Endothelial cell of umbilical vein (primary cell): ENCODE measurements at regions not wholly inside any gene's neighbourhood (a gene's known extent, or its start where the extent isn't known, plus 50 kb on each side); places are given as distances from the start of the nearest gene placed in this dataset.
"Not testable (repeated sequence)": the region's sequence is repeated elsewhere in the genome, so short reads cannot be mapped to it uniquely, and the experiment has no call there.

Source experiments
- BruUV-seq: library from RNA; stranded (reverse); fragments of 400-500 nt; replicated peaks from 2 replicates; lab custom pipeline; 2021; lab: Mats Ljungman, UMichigan
- CTCF ChIA-PET: fragments of 300-600, 350-600 bp; sonication (Branson Sonifier 250); formaldehyde crosslinking; loops from one replicate; lab custom pipeline; 2021; ENCODE audit warnings: antibody characterized with exemption, inconsistent platforms; lab: Charles Lee
- POLR2A ChIA-PET: fragments of 300-600, 350-600 bp; sonication (Branson Sonifier 250); formaldehyde crosslinking; loops from one replicate; lab custom pipeline; 2021; ENCODE audit warnings: antibody characterized with exemption, inconsistent platforms; lab: Charles Lee
- DNase-seq: peaks from one replicate; pipeline ENCODE4 v3.0.0-alpha.2; 2011; ENCODE audit warnings: low read depth, low spot score
- FAIRE-seq: peaks from 2 replicates; lab custom pipeline; 2011; peaks lifted over from hg19 to GRCh38; lab: Jason Lieb, UNC
- H2AFZ ChIP-seq: 2 replicates; pipeline ENCODE4 v1.6.0; 2012; ENCODE audit warnings: low read depth, low read length, control low read depth, inconsistent platforms
- H3K27ac ChIP-seq: 2 replicates; pipeline ENCODE4 v1.5.1; 2011; ENCODE audit warnings: low read depth, mild to moderate bottlenecking, control low read depth, low read length, moderate library complexity; ENCODE audit not compliant: insufficient read depth
- H3K27me3 ChIP-seq, 2 experiments: 2 replicates each; pipeline versions ENCODE4 v1.6.0 to v1.6.1; 2011; ENCODE audit warnings: low read length in 2 of 2, mixed read lengths in 1 of 2; ENCODE audit not compliant: control insufficient read depth in 2 of 2, insufficient read depth in 2 of 2
- H3K36me3 ChIP-seq, 2 experiments: 2 replicates in 1 of 2; 3 replicates in 1 of 2; pipeline ENCODE4 v1.5.1; 2011; ENCODE audit warnings: low read length in 2 of 2, mild to moderate bottlenecking in 1 of 2, moderate library complexity in 1 of 2; ENCODE audit not compliant: control insufficient read depth in 2 of 2, insufficient read depth in 2 of 2; ENCODE audit errors: extremely low read depth in 1 of 2
- H3K4me1 ChIP-seq: 3 replicates; pipeline ENCODE4 v1.5.1; 2011; ENCODE audit warnings: mild to moderate bottlenecking, low read length; ENCODE audit not compliant: control insufficient read depth, insufficient read depth; ENCODE audit errors: extremely low read depth
- H3K4me2 ChIP-seq: 2 replicates; pipeline ENCODE4 v1.6.1; 2011; ENCODE audit warnings: low read length, control low read depth, mixed read lengths; ENCODE audit not compliant: insufficient read depth
- H3K4me3 ChIP-seq, 3 experiments: fragments of 200-600 bp in 1 of 3; sonication (generic), shearing (Covaris generic) in 1 of 3; replicated peaks in 1 of 3; 2 replicates each; pipeline ENCODE4 v1.5.1; 2011 to 2016; ENCODE audit warnings: control low read depth in 3 of 3, low read length in 3 of 3, mild to moderate bottlenecking in 2 of 3, inconsistent platforms in 1 of 3, low read depth in 1 of 3, moderate library complexity in 1 of 3; ENCODE audit not compliant: insufficient read depth in 1 of 3
- H3K79me2 ChIP-seq: 2 replicates; pipeline ENCODE4 v1.6.0; 2012; ENCODE audit warnings: low read length, inconsistent platforms; ENCODE audit not compliant: control insufficient read depth, insufficient read depth
- H3K9ac ChIP-seq: replicated peaks from 2 replicates; pipeline ENCODE3; 2011; ENCODE audit warnings: low read length, control low read depth; ENCODE audit not compliant: insufficient read depth; ENCODE audit errors: extremely low read depth
- H3K9me1 ChIP-seq: replicated peaks from 3 replicates; pipeline ENCODE4 v1.6.0; 2011; ENCODE audit warnings: mild to moderate bottlenecking, low read length; ENCODE audit not compliant: control insufficient read depth, insufficient read depth; ENCODE audit errors: extremely low read depth
- H3K9me3 ChIP-seq: replicated peaks from 2 replicates; pipeline ENCODE4 v1.5.1; 2012; ENCODE audit warnings: low read length, inconsistent platforms; ENCODE audit not compliant: control insufficient read depth, insufficient read depth
- H4K20me1 ChIP-seq: replicated peaks from 2 replicates; pipeline ENCODE3; 2011; ENCODE audit warnings: mild to moderate bottlenecking, low read length; ENCODE audit not compliant: control insufficient read depth, insufficient read depth; ENCODE audit errors: extremely low read depth
- EZH2 ChIP-seq: IDR thresholded peaks from 2 replicates; pipeline ENCODE4 v1.6.1; 2012; ENCODE audit warnings: borderline replicate concordance, low read depth, mild to moderate bottlenecking, moderate library complexity, low read length, inconsistent platforms; ENCODE audit not compliant: severe bottlenecking
- FOS ChIP-seq: IDR thresholded peaks from 2 replicates; pipeline ENCODE4 v1.6.1; 2011; ENCODE audit warnings: mild to moderate bottlenecking, low read length, moderate library complexity, borderline replicate concordance; ENCODE audit not compliant: insufficient read depth
- GATA2 ChIP-seq: IDR thresholded peaks from 2 replicates; pipeline ENCODE4 v1.7.0; 2011; ENCODE audit warnings: low read depth, mild to moderate bottlenecking, moderate library complexity, mixed read lengths, low read length; ENCODE audit not compliant: insufficient read length, insufficient read depth
- JUN ChIP-seq: IDR thresholded peaks from 2 replicates; pipeline ENCODE4 v1.6.1; 2011; ENCODE audit warnings: borderline replicate concordance, low read depth; ENCODE audit not compliant: insufficient read length, insufficient read depth
- MYC ChIP-seq: IDR thresholded peaks from one replicate; pipeline ENCODE4 v1.6.1; 2011; ENCODE audit warnings: mild to moderate bottlenecking, low read depth, low read length
- POLR2A ChIP-seq: IDR thresholded peaks from 2 replicates; pipeline ENCODE4 v1.6.1; 2012; ENCODE audit warnings: low read depth, mild to moderate bottlenecking, control low read depth, low read length
- POLR2AphosphoS5 ChIP-seq: IDR thresholded peaks from 2 replicates; pipeline ENCODE4 v1.6.1; 2012; ENCODE audit warnings: low read depth, mild to moderate bottlenecking, control low read depth, low read length, moderate library complexity; ENCODE audit not compliant: insufficient read depth
- dilution Hi-C: fragments of 300-500 bp; cut with MboI; formaldehyde crosslinking; loops from one replicate; pipeline ENCODE4 v1.15.0; 2019; ENCODE audit warnings: low sequenced_read_pairs; ENCODE audit not compliant: extremely low pct_ligation_motif_present
- intact Hi-C: fragments of 100-400 bp; cut with micrococcal nuclease; formaldehyde crosslinking; loops from one replicate; pipeline ENCODE4 v1.10.0; 2022
- TF ChIP-seq, protein P1 (sequence below): IDR thresholded peaks from 2 replicates; pipeline ENCODE4 v1.6.1; 2011; ENCODE audit not compliant: insufficient read depth, insufficient read length
- TF ChIP-seq, protein P2 (sequence below), 2 donors: IDR thresholded peaks; 1 replicate in 1 of 2; 2 replicates in 1 of 2; pipeline ENCODE4 v1.5.1; 2011; ENCODE audit warnings: low read length in 2 of 2, mild to moderate bottlenecking in 2 of 2, moderate library complexity in 2 of 2, control low read depth in 1 of 2, inconsistent platforms in 1 of 2, low read depth in 1 of 2; ENCODE audit not compliant: insufficient read depth in 1 of 2; ENCODE audit errors: extremely low read depth in 1 of 2

DNA sequence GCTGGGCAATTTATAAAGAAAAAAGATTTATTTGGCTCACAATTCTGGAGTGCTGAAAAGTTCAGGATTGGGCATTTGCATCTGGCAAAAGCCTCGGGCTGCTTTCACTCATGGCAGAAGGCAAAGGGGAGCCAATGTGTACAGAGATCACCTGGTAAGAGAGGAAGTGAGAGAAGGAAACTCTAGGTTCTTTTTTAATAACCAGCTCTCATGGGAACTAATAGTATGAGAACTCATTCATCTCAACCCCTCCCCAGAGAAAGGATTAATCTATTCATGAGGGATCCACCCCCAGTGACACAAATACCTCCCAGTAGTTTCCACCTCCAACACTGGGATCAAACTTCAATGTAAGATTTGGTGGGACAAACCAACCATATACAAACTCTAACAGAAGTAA is 129.0 kb downstream of the EVA1A start:
- H3K36me3 ChIP-seq, result no peaks in the 10 kb centered on the region
- dilution Hi-C loops, result no loop called here
- ChIA-PET POLR2A (no interaction called here), CTCF (no interaction called here)
- H2AFZ ChIP-seq, result no peak overlapping the region
- no peaks in the 10 kb centered on the region for H3K4me1 ChIP-seq
- no peak overlapping the region for H3K27ac ChIP-seq
- no peak overlapping the region for H3K4me2 ChIP-seq
- H3K9me3 ChIP-seq, result no peaks in the 10 kb centered on the region
- H3K4me3 ChIP-seq, result no peak overlapping the region
- FAIRE-seq, result no peak
- no peak for DNase-seq
- H4K20me1 ChIP-seq, result no peaks in the 10 kb centered on the region
- no TSS peak for BruUV-seq
- H3K9ac ChIP-seq, result no peak overlapping the region
- no peaks in the 10 kb centered on the region for H3K9me1 ChIP-seq
- H3K27me3 ChIP-seq, result peaks cover 0 to 3% of the 10 kb centered on the region in 2 experiments
- intact Hi-C loops, result no loop called here
- H3K79me2 ChIP-seq, result no peaks in the 10 kb centered on the region
- TF ChIP-seq, protein P1, sequence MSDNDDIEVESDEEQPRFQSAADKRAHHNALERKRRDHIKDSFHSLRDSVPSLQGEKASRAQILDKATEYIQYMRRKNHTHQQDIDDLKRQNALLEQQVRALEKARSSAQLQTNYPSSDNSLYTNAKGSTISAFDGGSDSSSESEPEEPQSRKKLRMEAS, result no peak
- no peak for TF ChIP-seq GATA2
- TF ChIP-seq MYC, result no peak
- TF ChIP-seq FOS, result no peak
- no peak for TF ChIP-seq POLR2A

DNA sequence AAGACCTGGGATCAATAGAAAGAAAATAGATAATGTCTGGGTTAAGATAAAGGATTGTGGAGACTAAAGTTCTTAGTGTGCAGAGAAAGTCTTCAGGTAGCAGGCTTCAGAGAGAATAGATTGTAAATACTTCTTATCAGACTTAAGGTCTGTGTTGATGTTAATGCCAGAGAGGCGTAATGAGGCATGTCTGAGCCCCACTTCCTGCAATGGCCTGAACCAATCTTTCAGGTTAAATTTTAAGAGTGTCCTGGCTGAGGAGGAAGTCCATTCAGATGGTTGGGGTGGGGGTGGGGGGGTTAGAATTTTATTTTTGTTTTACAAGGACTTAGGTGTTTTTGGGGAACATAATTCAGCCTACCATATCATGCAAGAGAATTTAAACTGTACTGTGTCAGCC is 129.5 kb downstream of the EVA1A start:
- TF ChIP-seq FOS, result no peak
- no peak for TF ChIP-seq EZH2
- TF ChIP-seq GATA2, result no peak
- TF ChIP-seq MYC, result no peak
- no peak for TF ChIP-seq POLR2AphosphoS5
- TF ChIP-seq, protein P2, sequence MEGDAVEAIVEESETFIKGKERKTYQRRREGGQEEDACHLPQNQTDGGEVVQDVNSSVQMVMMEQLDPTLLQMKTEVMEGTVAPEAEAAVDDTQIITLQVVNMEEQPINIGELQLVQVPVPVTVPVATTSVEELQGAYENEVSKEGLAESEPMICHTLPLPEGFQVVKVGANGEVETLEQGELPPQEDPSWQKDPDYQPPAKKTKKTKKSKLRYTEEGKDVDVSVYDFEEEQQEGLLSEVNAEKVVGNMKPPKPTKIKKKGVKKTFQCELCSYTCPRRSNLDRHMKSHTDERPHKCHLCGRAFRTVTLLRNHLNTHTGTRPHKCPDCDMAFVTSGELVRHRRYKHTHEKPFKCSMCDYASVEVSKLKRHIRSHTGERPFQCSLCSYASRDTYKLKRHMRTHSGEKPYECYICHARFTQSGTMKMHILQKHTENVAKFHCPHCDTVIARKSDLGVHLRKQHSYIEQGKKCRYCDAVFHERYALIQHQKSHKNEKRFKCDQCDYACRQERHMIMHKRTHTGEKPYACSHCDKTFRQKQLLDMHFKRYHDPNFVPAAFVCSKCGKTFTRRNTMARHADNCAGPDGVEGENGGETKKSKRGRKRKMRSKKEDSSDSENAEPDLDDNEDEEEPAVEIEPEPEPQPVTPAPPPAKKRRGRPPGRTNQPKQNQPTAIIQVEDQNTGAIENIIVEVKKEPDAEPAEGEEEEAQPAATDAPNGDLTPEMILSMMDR (IDR thresholded peaks at IDR 0.05; ENCODE audit: extremely low read depth in 1 of 2, insufficient read depth in 1 of 2, low read depth in 1 of 2, low read length in 2 of 2), result no peak
- TF ChIP-seq, protein P1, result no peak
- no peak for TF ChIP-seq POLR2A
- no peak for TF ChIP-seq JUN
- Histone ChIP-seq H3K9ac (no peak overlapping the region), H3K27ac (no peak overlapping the region), H2AFZ (no peak overlapping the region), H3K79me2 (no peaks in the 10 kb centered on the region), H3K4me3 (no peak overlapping the region), H3K36me3 (no peaks in the 10 kb centered on the region), H3K9me1 (no peaks in the 10 kb centered on the region), H3K4me2 (no peak overlapping the region), H3K27me3 (peaks cover 0 to 3% of the 10 kb centered on the region in 2 experiments), H3K4me1 (no peaks in the 10 kb centered on the region), H4K20me1 (no peaks in the 10 kb centered on the region), H3K9me3 (no peaks in the 10 kb centered on the region)
- intact Hi-C loops (no loop called here), dilution Hi-C loops (no loop called here)
- ChIA-PET CTCF (no interaction called here), POLR2A (no interaction called here)
- no peak for FAIRE-seq
- no TSS peak for BruUV-seq
- no peak for DNase-seq

- DNase-seq, H3K9me1 ChIP-seq, H3K27me3 ChIP-seq, H3K9ac ChIP-seq, H4K20me1 ChIP-seq, BruUV-seq, dilution Hi-C loops, CTCF ChIA-PET, H3K36me3 ChIP-seq, intact Hi-C loops, H3K4me3 ChIP-seq, H3K79me2 ChIP-seq, H3K9me3 ChIP-seq, FAIRE-seq, H3K4me2 ChIP-seq, POLR2A ChIA-PET, H3K4me1 ChIP-seq, H2AFZ ChIP-seq, H3K27ac ChIP-seq: not testable (repeated sequence)
Measured at GRCh38 chr2:75430449-75430848, 130.3 kb downstream of the EVA1A start.
